ENCODE measurements at regions not wholly inside any gene's neighbourhood (a gene's known extent, or its start where the extent isn't known, plus 50 kb on each side); places are given as distances from the start of the nearest gene placed in this dataset.

DNA sequence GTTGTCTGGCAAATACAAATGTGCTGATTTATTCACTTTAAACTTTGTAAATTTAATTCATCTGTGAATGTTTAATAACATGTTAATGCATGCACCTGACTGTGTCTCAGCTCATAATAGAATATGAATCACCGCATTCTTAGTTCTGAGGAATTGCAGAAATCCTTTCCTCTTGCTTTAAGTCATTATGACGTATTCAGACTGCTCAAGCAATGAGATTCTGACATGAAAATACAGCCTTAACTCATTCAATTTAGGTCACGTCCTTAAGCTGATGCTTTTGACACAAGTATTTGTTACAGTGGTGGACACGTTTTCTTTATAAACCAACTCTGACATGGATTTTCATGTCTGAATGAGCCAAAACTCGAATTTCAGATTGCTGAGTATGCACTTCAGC is 541.0 kb upstream of the KLF12 start:
- CTCF ChIA-PET (ENCODE audit: partially characterized antibody), result no interaction called here
- H3K4me3 ChIP-seq (ENCODE audit: extremely low read depth in 1 of 4, insufficient read depth in 2 of 4, low read depth in 3 of 4, low read length in 4 of 4), result no peak overlapping the region
- no peaks in the 10 kb centered on the region for H4K20me1 ChIP-seq (replicated peaks in 1 of 2; ENCODE audit: control insufficient read depth in 1 of 2, insufficient read depth in 2 of 2, low read length in 2 of 2)
- H3K9me3 ChIP-seq (ENCODE audit: insufficient read depth in 2 of 2, low read depth in 1 of 2, low read length in 1 of 2), result no peaks in the 10 kb centered on the region
- no peak overlapping the region for H3K4me2 ChIP-seq (ENCODE audit: insufficient read depth in 1 of 2, low read depth in 2 of 2, low read length in 2 of 2)
- no peak overlapping the region for H3K4ac ChIP-seq (replicated peaks; ENCODE audit: insufficient read length, low read depth, low read length)
- no peak overlapping the region for H3K9ac ChIP-seq (replicated peaks in 1 of 4; ENCODE audit: extremely low read depth in 1 of 4, low read depth in 3 of 4, low read length in 3 of 4)
- 85% methylated on average over 5 of the region's 5 CpGs; no CpG with 5 or more reads in 1 of the 2 experiments for WGBS, 2 experiments (ENCODE audit: extremely low coverage in 1 of 2, insufficient coverage in 1 of 2, insufficient read length in 1 of 2, insufficient replicate concordance in 2 of 2, low coverage in 1 of 2, low lambda C conversion rate in 2 of 2, missing lambda C conversion rate in 1 of 2)
- H3K27me3 ChIP-seq (replicated peaks in 1 of 4; ENCODE audit: control insufficient read depth in 3 of 4, extremely low read depth in 1 of 4, insufficient read depth in 3 of 4, low read length in 3 of 4), result no peaks in the 10 kb centered on the region
- no peak overlapping the region for H3K14ac ChIP-seq (ENCODE audit: insufficient read length)
- H3K18ac ChIP-seq (ENCODE audit: extremely low read depth, low read length), result no peak overlapping the region
- DNase-seq (ENCODE audit: low read depth in 1 of 2, low spot score in 2 of 2) (no peak), FAIRE-seq (no peak)
- H3K4me1 ChIP-seq (replicated peaks in 1 of 4; ENCODE audit: control insufficient read depth in 3 of 4, insufficient read depth in 4 of 4, low read length in 3 of 4), result no peaks in the 10 kb centered on the region
- H2AK5ac ChIP-seq (ENCODE audit: low read depth, low read length), result no peak overlapping the region
- H3K36me3 ChIP-seq (ENCODE audit: control insufficient read depth in 2 of 4, insufficient read depth in 4 of 4, low read length in 3 of 4), result no peaks in the 10 kb centered on the region
- H3K79me2 ChIP-seq (ENCODE audit: control insufficient read depth in 1 of 2, insufficient read depth in 2 of 2, low read length in 2 of 2), result no peaks in the 10 kb centered on the region
- no peak overlapping the region for H2BK120ac ChIP-seq (replicated peaks; ENCODE audit: low read depth, low read length)
- no peak overlapping the region for H4K91ac ChIP-seq (replicated peaks; ENCODE audit: insufficient read length, low read length)
- H2AFZ ChIP-seq (ENCODE audit: low read length), result no peak overlapping the region
- POLR2A ChIA-PET (ENCODE audit: partially characterized antibody), result no interaction called here
- H2BK5ac ChIP-seq (ENCODE audit: low read depth, low read length), result no peak overlapping the region
- H3K27ac ChIP-seq (ENCODE audit: low read depth, low read length), result no peak overlapping the region
- H4K8ac ChIP-seq (ENCODE audit: extremely low read depth, insufficient read depth, low read length), result no peak overlapping the region
- no peaks in the 10 kb centered on the region for H3K79me1 ChIP-seq (ENCODE audit: low read depth, low read length)
- H2BK12ac ChIP-seq (ENCODE audit: low read depth, low read length), result no peak overlapping the region
- no peak overlapping the region for H3K56ac ChIP-seq (replicated peaks; ENCODE audit: insufficient read length, low read depth, low read length)
- H2BK20ac ChIP-seq (ENCODE audit: low read length), result no peak overlapping the region
- no peaks in the 10 kb centered on the region for H3K23me2 ChIP-seq (ENCODE audit: low read depth, low read length)
- H2BK15ac ChIP-seq (ENCODE audit: low read length), result no peak overlapping the region
- no peak overlapping the region for H4K5ac ChIP-seq (ENCODE audit: insufficient read length, low read depth, low read length)
- no peak overlapping the region for H3K23ac ChIP-seq (ENCODE audit: insufficient read length)
- TF ChIP-seq, protein P1, sequence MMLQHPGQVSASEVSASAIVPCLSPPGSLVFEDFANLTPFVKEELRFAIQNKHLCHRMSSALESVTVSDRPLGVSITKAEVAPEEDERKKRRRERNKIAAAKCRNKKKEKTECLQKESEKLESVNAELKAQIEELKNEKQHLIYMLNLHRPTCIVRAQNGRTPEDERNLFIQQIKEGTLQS (IDR thresholded peaks at IDR 0.05; ENCODE audit: insufficient read depth, low read depth, low read length), result no peak
- TF ChIP-seq RAD21 (IDR thresholded peaks at IDR 0.05 in 1 of 2, conservative IDR thresholded peaks at IDR 0.05 in 1 of 2; ENCODE audit: low read depth in 2 of 2, low read length in 2 of 2) (no peak), CREB1 (IDR thresholded peaks at IDR 0.05) (no peak), SAP30 (IDR thresholded peaks at IDR 0.05; ENCODE audit: insufficient read depth, insufficient replicate concordance, low read length) (no peak), RNF2 (IDR thresholded peaks at IDR 0.05; ENCODE audit: borderline replicate concordance, low read depth, low read length, missing control alignments, poor library complexity, severe bottlenecking) (no peak), SUZ12 (IDR thresholded peaks at IDR 0.05; ENCODE audit: low read length) (no peak), RXRA (IDR thresholded peaks at IDR 0.05; ENCODE audit: insufficient read depth, low read depth, low read length) (no peak), BCL11A (IDR thresholded peaks at IDR 0.05; ENCODE audit: low read depth in 2 of 2, low read length in 2 of 2) (no peak), ZNF274 (IDR thresholded peaks at IDR 0.05; ENCODE audit: borderline replicate concordance, extremely low read depth, low read length) (no peak), SP4 (IDR thresholded peaks at IDR 0.05; ENCODE audit: low read length) (no peak), EP300 (IDR thresholded peaks at IDR 0.05; ENCODE audit: borderline replicate concordance in 1 of 2, low read depth in 2 of 2, low read length in 2 of 2) (no peak), SIN3A (conservative IDR thresholded peaks at IDR 0.05 in 1 of 2, IDR thresholded peaks at IDR 0.05 in 1 of 2; ENCODE audit: low read depth in 1 of 2, low read length in 2 of 2) (no peak), KDM1A (IDR thresholded peaks at IDR 0.05; ENCODE audit: borderline replicate concordance, low read length) (no peak)
